ENCODE measurements at regions not wholly inside any gene's neighbourhood (a gene's known extent, or its start where the extent isn't known, plus 50 kb on each side); places are given as distances from the start of the nearest gene placed in this dataset.
"Not testable (repeated sequence)": the region's sequence is repeated elsewhere in the genome, so short reads cannot be mapped to it uniquely, and the experiment has no call there.

DNA sequence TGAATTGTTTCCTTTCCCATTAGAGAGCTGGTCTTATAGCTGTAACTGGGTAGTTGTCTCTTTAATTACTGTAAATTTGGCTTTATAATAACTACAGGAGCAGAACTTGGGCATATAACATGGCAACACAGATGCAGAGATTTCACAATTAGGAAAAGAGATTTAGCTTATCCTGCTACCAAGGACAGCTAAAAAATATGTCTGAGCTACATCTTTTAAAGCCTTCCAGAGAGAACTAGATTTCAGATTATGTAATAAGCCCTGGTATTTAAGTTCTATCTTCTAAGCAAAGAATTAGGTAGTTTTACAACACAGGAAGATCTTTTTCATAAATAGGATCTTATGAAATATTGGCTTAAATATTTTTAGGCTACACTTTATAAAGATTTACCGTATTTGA lies 313.8 kb downstream of the S1PR1 start:
- DNase-seq (ENCODE audit: low spot score) = no peak

DNA sequence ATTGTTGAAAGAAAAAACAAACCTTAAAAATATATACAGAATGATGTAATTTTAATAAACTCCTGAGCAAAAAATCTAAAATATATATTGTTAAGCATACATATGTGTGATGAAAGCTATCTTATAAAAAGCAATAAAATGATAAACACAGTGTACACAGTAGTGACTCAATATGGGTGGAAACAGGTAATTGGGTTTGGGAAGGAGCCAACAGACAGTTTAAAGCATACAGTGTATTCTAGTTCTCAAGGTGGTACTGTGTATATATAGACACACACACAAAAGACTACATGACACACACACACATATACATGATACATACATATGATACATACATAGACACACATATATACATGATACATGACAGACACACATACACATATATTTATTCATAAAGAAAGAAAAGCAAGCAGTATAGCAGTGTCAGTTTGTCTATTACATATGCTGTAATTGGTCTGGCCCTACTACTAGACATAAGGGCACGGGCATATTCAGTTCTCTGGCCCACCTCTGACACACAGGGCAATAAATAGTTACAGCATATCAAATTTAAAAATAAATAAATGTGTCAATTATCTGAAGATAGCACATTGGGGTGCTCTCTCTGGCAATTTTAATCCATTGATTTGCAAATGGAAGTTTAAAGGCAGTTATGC lies 330.2 kb downstream of the S1PR1 start:
- DNase-seq (ENCODE audit: low spot score) = no peak

DNA sequence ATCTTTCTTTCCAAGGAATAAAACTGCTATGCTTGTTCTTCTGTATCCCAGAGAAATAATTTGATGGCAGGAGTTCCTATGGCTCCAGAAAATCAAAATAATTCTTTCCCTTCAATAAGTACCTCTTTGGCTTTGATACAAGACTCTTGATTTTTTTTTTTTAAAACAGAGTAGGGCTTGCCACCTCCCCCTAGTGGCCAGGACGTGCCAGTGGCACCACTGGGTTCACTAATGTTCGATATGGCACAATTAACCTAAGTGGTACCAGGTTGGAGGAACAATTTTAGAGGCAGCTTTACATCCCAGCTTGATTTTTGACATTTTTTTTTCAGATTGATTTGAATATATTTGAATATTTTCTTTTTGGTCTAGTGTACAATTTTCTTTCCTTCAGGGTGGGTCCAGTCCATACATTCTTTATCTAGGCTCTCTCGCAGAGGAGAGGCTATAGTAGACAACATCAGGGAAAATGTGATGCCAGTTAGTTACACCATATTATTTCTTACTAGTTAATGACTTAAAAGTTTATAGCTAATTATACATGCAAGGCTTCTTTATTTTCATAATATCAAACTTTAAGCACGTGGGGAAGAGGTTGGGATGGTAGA lies 330.9 kb downstream of the S1PR1 start:
- DNase-seq (ENCODE audit: low spot score) = peak; percentile 36

DNA sequence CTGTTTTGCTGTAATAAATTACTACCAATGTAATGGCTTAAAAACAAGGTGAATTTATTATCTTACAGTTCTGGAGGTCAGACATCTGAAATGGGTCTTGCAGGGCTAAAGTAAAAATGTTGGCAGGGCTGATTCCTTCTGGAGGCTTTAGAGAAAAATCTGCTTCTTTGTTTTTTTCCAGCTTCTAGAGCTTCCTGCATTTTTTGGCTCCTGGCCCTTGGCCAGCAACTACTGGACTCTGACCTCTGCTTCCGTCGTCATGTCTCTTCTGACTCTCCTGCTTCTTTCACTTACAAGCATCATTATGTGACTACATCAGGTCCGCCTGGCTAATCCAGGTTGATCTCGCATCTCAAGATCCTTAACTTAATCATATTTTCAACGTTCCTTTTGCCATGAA lies 350.9 kb downstream of the S1PR1 start:
- DNase-seq (ENCODE audit: low spot score) = peak; percentile 51

DNA sequence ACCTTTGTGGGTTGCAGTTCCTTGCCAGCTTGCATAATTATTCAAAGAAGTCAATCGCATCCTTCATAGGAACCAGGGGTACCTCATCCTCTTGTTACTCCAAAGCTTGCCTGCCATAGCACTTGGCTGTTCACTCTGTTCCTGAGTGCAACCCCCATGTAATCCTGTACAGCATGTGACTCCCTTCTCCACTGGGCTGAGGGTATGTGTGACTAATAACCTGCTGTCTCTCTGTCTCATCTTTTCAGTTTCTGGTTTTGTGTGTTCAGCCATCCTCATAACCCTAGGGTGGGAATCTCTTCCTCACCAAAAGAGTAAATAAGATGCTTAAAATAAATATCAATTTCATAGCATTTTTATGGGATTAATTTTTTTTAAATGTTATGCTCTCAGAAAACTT lies 351.9 kb downstream of the S1PR1 start:
- no peak for DNase-seq (ENCODE audit: low spot score)

DNA sequence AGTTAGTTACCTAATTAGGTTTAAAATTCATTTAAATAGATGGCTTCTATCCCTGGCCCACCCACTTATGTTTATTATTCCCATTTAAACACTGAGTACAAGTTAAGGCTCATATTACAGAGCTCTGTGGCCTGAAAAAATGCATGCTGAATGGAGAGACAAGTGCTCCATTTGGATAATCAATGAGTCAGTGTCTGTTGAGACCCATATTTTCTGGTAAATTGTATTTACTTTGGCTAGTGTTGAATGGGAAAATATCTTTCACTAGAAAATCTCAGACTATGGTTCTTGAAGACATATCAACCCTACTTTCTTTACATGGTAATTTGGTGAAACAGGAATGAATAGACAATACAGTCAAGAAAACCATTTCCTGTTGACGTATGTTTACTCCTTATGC lies 356.0 kb downstream of the S1PR1 start:
- DNase-seq (ENCODE audit: low spot score) = no peak

DNA sequence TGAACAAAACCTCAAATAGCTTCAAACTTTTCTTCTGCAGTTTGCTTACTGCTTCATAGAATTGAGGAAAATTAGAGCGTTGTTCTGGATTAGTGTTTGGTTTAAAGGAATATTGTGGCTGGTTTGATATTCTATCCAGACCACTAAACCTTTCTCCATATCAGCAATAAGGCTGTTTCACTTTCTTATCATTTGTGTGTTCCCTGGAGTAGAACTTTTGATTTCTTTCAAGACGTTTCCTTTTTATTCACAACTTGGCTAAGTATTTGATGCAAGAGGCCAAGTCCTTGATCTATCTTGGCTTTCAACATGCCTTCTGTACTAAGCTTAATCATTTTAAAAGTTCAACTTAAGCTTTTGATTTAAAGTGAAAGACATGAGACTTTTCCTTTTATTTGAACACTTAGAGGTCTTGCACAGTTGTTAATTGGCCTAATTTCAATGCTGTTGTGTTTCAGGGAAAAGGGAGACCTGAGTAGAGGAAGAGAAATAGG lies 359.1 kb downstream of the S1PR1 start:
- DNase-seq (ENCODE audit: low spot score) = no peak

DNA sequence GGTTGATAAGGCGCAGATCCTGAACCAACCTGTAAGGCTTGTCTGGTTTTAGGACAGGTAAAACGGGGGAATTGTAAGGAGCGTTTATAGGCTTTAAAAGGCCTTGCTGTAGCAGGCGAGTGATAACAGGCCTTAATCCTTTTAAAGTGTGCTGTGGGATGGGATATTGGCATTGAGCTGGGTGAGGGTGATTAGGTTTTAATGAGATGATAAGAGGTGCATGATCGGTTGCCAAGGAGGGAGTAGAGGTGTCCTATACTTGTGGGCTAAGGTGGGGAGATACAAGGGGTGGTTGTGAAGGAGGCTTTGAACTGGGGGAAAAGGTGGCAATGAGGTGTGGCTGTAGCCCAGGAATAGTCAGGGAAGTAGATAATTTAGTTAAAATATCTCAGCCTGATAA lies 363.8 kb downstream of the S1PR1 start:
- not testable (repeated sequence) for DNase-seq (ENCODE audit: low spot score)

DNA sequence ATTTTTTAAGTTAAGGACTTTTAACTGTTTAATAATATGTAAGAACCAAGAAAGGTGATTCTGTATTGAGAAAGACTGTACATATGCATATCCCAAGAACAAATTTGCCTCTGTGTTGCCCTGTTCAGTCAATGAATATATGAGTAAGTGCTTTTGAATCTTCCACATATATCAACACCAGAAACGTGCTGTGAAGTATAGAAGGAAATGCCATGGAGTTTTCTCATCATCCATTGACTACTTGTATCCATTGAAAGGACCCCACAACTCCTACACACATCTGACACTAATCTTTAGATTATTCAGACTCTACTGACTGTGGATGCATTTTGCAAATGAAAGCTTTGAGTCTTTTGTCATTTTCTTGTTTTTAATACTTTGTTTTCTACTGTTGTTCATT lies 366.9 kb downstream of the S1PR1 start:
- DNase-seq (ENCODE audit: low spot score) = no peak

DNA sequence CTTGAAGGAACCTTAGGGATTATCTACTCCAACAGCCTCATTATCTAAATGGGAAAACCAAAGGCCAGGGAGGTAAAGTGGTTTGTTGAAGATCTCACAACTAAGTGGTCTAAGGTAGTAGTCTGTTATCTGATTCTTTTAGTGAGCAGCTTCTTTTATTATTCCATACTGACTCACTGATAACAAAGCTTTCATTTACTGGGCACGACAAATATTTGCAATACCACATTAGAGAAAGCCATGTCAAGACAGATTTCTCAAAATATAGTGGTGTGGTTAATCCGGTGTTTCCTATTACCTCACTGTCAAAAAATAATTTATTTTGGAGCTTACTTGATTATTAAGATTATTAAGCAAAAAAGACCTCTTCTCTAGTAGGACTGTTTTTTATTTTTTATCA lies 369.1 kb downstream of the S1PR1 start:
- no peak for DNase-seq (ENCODE audit: low spot score)

DNA sequence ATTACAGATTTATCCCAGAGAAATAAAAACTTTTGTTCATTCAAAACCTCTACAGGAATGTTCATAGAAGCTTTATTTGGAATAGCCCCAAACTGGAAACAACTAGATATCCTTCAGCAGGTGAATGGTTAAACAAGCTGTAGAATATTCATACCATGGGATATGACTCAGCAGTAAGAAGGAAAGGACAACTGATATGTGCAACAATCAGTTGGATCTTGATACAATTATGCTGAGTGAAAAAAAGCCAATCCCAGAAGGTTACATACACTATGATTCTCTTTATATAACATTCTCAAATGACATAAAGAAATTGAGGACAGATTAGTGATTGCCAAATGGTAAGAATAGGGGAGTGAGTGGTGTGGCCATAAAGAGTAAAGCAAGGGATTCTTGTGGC lies 376.7 kb downstream of the S1PR1 start:
- DNase-seq (ENCODE audit: low spot score) = peak; percentile 52

DNA sequence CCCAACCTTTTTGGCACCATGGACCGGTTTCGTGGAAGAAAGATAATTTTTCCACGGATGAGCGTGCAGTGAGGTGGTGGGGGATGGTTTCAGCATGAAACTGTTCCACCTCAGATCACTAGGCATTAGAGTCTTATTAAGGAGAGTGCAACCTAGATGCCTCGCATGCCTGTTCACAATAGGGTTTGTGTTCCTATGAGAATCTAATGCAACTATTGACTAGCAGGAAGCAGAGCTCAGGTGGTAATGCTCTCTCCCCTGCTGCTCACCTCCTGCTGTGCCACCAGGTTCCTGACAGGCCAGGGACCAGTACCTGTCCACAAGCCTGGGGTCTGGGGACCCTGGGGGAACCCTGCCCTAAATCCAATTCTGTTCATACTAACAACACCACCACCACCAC lies 377.8 kb downstream of the OLFM3 start:
- no peak for DNase-seq (ENCODE audit: low spot score)

DNA sequence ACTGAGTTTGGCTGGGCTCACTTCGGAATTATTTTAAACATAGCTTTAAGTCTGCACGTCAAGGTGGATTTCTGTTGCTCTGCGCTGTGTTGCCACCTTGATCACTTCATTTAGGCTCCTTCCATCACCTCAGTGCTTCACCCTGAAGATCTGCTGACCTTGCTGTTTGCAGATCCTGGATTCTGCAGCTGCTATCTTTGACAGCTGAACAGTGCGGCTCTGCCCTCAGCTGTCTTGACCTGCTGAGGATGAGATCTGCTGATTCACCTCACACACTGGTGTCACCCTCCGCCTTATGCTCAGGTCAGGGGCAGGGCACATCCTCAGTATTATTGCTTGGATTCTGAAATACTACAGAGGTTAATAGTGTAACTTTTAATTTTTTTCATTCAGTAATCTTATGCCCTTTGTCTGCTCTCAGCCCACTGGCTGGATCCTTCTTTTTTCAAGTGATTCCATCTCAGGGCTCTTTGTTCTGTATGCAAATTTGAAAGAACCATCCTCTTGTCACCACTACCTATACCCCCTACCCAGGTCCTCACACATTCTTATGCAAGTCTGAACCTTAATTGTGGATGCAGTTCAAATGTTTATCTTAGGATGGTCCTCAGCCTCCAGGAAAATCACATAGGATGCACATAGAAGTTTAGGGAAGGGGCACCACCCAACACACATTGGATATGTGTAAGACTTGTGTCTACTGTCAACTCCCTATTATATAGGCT lies 364.0 kb downstream of the OLFM3 start:
- DNase-seq (ENCODE audit: low spot score) = no peak

DNA sequence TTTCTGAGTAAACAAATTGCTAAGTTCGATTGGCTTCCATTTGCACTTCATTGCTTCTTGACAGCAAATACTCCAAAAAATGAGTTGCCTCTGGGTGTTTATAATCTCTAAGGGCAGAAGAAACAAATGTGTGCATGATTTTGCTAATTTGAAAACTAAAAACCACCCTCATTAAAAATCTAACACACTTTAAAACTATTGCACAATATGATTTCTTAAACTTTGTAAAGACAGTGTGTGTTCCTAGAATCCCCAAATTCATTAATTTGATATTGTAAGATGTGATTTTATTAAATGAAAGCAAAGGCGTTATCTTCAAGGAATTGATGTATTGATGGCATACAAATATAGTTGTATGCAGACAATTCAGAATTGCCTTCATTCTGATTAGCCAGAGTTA lies 350.9 kb downstream of the OLFM3 start:
- DNase-seq (ENCODE audit: low spot score) = no peak

DNA sequence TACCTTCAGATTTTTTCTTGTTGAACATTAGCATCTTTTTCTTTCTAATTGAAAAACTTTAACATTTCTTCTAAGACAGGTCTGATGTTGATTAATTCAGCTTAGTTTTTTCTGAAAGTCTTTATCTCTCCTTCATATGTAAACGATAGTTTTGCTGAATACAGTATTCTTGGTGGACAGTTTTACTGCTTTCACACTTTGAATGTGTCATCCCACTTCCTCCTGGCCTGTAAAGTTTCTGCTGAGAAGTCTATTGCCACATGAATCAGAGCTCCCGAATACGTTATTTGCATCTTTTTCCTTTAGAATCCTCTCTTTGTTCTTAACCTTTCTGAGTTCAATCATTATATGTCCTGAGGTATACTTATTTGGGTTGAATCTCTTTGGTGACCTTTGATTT lies 344.2 kb downstream of the OLFM3 start:
- DNase-seq (ENCODE audit: low spot score) = no peak

DNA sequence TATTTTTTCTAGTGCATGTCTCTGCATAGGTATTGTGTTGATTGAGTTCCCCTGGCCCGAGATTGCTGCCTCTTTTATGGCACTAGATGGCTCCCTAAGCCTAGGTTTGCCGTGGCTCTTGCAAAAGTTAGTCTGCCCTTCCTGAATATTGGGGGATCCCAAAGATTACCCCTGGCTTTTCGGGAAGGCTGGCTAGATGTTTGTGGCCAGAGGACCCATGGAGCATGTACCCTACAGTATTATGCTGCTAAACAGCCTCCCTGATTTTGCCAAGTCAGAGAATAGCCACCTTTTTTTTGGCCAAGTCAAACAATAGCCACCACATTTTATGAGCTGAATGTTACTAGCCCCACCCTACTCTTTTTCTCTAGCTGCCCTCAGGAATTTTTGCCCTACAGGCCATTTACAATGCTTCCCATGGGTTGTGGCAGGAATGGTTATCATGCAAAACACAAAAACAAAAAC lies 343.2 kb downstream of the OLFM3 start:
- peak; percentile 18 for DNase-seq (ENCODE audit: low spot score)

DNA sequence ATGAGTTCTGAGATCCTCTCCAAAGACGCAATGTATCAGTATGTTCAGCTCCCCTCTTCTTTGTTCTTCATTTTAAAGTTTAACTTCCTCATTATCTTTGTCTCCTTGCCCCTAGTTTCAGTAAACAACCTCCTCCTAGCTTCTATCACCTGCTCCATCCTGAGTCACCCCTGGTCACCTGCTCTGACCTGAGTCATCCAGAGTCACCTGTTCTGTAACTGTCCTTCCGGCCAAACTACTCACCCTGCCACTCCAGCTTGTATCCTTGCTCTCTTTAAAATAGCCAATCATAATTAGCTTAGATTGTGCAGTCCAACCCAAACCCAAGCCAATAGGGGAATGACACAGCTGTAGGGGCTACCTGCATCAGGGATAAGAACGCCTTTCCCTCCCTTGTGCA lies 332.0 kb downstream of the OLFM3 start:
- DNase-seq (ENCODE audit: low spot score) = no peak

DNA sequence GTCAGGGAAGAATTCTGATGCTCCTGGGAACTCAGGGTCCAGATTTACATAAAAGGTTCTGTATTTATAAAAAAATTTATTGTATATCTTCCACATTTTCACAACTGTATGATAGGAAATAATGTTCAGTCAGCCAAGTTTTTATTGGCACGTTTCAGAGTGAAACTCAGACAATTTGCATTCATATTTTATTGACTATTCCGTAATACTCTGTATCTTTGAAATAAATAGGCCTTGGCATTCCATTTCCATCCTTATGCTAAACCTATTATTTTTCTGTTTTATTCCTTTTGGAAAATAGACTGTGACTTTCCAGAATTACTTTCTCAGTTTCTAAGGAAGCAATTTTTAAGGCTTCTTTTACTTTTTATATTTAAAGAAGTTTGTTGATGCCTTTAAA lies 329.0 kb downstream of the OLFM3 start:
- no peak for DNase-seq (ENCODE audit: low spot score)

DNA sequence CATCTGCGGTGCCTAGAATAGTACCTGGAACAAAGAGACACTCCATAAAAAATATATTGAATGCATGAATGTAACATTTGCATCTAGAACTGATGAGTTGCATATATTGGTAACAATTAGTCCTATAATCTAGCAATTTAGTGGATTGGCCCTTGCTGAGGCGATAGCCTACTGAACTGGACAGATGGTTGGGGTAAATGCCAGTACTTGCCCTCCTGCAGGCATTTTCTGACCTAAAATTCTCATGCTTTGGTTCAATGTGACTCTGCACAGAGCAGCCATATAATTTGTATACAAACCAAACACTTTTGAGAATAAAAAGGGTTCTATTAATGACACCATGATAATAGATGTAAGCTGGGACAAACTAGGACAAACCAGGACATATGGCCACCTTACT lies 313.6 kb downstream of the OLFM3 start:
- DNase-seq (ENCODE audit: low spot score) = no peak

DNA sequence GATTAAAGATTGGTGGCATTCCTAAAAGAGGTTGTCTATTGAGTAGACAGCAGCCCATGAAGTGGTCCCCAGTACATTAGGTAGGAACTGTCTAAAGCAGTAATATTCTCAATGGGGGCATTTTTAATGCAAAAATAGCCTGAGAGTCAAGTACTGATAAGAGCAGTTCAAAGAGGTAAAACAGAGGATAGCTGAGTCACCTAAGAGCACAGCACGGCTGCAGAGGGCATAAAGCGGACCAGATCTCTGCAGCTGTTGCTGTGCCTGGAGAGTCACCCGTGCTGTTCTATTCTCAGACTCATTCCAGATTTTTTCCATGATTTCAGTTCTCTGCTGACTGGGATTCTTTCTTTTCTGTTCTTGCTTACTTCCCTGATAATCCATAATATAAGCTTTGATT lies 313.2 kb downstream of the OLFM3 start:
- DNase-seq (ENCODE audit: low spot score) = no peak

DNA sequence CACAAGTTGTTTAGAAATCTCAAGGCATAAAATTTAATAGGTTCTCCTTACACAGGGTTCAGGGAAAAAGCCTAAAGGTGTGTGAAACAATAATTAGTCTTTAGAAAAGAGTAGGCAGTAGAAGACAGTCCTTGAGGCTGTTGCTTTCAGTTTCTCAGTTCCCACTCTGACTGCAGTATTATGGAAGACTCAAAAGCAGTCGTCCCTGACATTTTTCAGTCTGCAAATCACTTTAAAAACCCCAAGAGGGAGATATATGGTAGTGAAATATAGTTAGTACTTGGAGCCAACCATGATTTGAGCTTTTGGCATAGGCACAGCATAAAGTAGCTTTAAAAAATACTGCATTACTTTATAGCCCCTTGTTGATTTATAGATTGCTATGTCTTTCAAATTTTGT lies 299.7 kb downstream of the OLFM3 start:
- no peak for DNase-seq (ENCODE audit: low spot score)

DNA sequence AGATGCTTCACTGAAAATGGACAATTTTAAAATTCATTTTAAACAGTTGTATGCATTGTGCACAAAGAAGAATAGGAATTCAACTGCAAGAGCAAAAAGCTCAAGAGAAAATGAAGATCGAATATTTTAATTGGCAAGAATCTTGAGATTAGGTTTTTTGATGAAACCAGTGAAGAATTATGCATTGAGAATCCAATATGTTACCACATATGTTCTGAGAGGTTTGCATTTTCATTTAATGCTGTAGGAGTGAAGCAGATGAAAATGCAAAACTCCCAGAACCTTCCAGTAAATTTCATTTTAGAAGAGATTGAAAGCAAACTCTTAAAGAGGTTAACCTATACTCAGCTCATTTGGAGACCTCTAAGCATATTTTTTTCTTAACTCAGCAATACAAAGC lies 298.0 kb downstream of the OLFM3 start:
- DNase-seq (ENCODE audit: low spot score) = no peak

DNA sequence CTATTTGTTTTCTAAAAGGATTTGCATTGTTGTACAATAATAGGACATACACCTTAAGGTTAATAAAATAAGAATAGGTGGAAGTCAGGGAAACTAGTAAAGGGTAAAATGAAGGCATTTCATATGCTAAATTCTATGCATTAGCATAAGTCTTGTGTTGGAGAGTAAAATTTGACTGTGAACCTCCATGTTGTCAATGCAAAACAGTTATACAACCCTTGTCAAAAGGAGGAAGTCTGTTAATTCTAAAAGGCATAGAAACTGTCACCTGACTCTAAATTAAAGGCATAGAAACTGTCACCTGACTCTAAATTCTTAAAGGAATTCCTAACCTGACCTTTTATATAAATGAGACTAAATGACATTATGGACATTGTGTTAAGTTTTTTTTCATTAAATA lies 291.8 kb downstream of the OLFM3 start:
- DNase-seq (ENCODE audit: low spot score) = no peak
